ENCODE measurements at regions not wholly inside any gene's neighbourhood (a gene's known extent, or its start where the extent isn't known, plus 50 kb on each side); places are given as distances from the start of the nearest gene placed in this dataset.

DNA sequence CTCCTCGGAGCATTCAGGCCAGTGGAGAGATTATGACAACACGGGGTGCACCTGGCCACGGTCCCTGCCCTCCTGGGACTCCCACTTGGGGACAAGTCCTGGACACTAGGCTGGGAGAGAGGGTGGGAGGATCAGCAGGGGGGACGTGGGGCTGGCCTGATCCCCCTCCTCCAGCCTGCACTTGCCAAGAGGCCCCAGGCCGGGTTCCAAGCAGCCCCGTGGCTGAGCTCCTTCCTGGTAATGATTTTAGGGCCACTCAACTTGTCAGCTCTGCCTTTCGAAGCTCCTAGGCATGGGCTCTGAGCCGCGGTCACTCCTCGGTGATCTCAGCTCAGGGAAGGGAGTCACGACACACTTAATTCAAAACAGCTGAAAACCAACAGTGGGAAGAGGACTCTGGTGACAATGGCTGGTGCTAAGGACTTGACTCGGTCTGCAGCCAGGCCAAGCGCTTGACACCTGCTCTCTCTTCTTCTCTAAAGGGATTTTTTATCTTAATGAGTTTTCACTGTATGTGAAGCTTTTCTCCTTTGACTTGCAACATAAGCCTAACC is 161.7 kb downstream of the BMP7 start:
- ChIA-PET CTCF (no interaction called here), POLR2A (no interaction called here)
- no peak for DNase-seq (ENCODE audit: low read depth, low spot score)
- H3K9me3 ChIP-seq (ENCODE audit: control insufficient read depth, insufficient read depth, low read length): peaks cover 38% of the 10 kb centered on the region
- no peaks in the 10 kb centered on the region for H3K27me3 ChIP-seq (ENCODE audit: control insufficient read depth, insufficient read depth, low read length)
- no peak for TF ChIP-seq CTCF (IDR thresholded peaks at IDR 0.05; ENCODE audit: low read depth, low read length)
- no peak overlapping the region for H3K27ac ChIP-seq (ENCODE audit: low read depth, low read length)
- H3K4me3 ChIP-seq (ENCODE audit: low read depth, low read length): no peak overlapping the region

DNA sequence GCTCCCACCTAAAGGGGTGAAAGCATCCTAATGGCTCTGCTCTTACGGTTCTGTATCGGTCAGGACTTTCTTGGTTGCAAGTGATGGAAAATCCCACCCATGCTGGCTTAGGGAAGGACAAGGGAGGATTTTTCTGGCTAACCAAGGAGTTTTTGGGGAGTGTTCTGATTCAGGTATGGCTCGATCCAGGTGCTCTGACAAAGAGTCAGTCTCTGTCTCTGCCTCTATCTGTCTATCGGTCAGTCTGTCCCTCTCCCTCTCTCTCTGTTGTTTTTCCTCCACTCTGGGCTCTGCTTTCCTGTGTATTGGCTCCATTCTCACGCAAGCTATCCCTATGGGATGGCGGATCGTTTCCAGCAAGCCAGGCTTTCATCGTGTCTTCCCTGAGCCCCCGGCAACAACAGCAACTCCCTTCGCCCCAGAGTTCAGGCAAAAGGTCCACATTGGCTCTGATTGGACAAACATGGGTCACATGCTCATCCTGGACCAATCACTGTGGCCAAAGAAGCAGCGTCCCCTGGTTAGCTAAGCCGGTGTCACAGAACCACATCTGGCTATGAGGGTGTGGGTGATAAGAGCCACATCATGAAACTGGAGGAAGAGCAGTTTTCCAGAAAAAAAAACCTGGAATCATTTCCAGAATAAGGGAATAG is 160.3 kb downstream of the BMP7 start:
- CTCF ChIA-PET: no interaction called here
- TF ChIP-seq CTCF (IDR thresholded peaks at IDR 0.05; ENCODE audit: low read depth, low read length): no peak
- Histone ChIP-seq H3K9me3 (ENCODE audit: control insufficient read depth, insufficient read depth, low read length) (peaks cover 44% of the 10 kb centered on the region), H3K27ac (ENCODE audit: low read depth, low read length) (no peak overlapping the region), H3K27me3 (ENCODE audit: control insufficient read depth, insufficient read depth, low read length) (no peaks in the 10 kb centered on the region), H3K4me3 (ENCODE audit: low read depth, low read length) (no peak overlapping the region)
- POLR2A ChIA-PET: no interaction called here
- DNase-seq (ENCODE audit: low read depth, low spot score): no peak

DNA sequence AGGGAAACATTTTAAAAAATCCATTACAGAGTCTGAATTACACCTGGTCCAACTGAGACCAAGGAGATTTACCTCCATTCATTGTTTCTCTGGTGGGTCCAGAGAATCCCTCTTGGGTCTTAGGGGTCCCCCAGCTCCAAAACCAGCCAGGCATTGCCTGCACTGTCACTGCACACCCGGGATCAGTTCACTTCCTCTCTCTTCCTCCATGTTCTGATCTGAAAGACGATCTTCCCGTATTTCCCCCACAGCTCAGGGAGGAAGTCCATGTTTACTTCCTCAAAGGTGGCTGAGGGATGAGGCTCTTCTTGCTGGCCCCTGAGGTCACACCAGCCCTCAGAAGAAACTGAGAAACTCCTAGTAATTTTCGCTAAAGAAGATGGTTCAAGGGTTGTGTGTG is 159.7 kb downstream of the BMP7 start:
- no peak for DNase-seq (ENCODE audit: low read depth, low spot score)
- H3K9me3 ChIP-seq (ENCODE audit: control insufficient read depth, insufficient read depth, low read length): peaks cover 49% of the 10 kb centered on the region
- no peak for TF ChIP-seq CTCF (IDR thresholded peaks at IDR 0.05; ENCODE audit: low read depth, low read length)
- H3K4me3 ChIP-seq (ENCODE audit: low read depth, low read length): no peak overlapping the region
- POLR2A ChIA-PET: no interaction called here
- CTCF ChIA-PET: no interaction called here
- no peak overlapping the region for H3K27ac ChIP-seq (ENCODE audit: low read depth, low read length)
- H3K27me3 ChIP-seq (ENCODE audit: control insufficient read depth, insufficient read depth, low read length): no peaks in the 10 kb centered on the region

GRCh38 chr20:57107208-57107607 is 159.2 kb downstream of the BMP7 start:
- H3K4me3 ChIP-seq (ENCODE audit: low read depth, low read length): no peak overlapping the region
- no peak overlapping the region for H3K27ac ChIP-seq (ENCODE audit: low read depth, low read length)
- ChIA-PET CTCF (no interaction called here), POLR2A (no interaction called here)
- TF ChIP-seq CTCF (IDR thresholded peaks at IDR 0.05; ENCODE audit: low read depth, low read length): no peak
- no peaks in the 10 kb centered on the region for H3K27me3 ChIP-seq (ENCODE audit: control insufficient read depth, insufficient read depth, low read length)
- no peak for DNase-seq (ENCODE audit: low read depth, low spot score)
- H3K9me3 ChIP-seq (ENCODE audit: control insufficient read depth, insufficient read depth, low read length): peaks cover 50% of the 10 kb centered on the region

- ChIA-PET POLR2A (no interaction called here), CTCF (no interaction called here)
- H3K27ac ChIP-seq (ENCODE audit: low read depth, low read length): no peak overlapping the region
- TF ChIP-seq CTCF (IDR thresholded peaks at IDR 0.05; ENCODE audit: low read depth, low read length): no peak
- no peak for DNase-seq (ENCODE audit: low read depth, low spot score)
- H3K9me3 ChIP-seq (ENCODE audit: control insufficient read depth, insufficient read depth, low read length): peaks cover 41% of the 10 kb centered on the region
- H3K27me3 ChIP-seq (ENCODE audit: control insufficient read depth, insufficient read depth, low read length): no peaks in the 10 kb centered on the region
- H3K4me3 ChIP-seq (ENCODE audit: low read depth, low read length): no peak overlapping the region
Measured at GRCh38 chr20:57108218-57108617, 158.2 kb downstream of the BMP7 start.

All from AG04450 (cell line).